Fibroblast of villous mesenchyme (primary cell): ENCODE measurements at regions not wholly inside any gene's neighbourhood (a gene's known extent, or its start where the extent isn't known, plus 50 kb on each side); places are given as distances from the start of the nearest gene placed in this dataset.

ENCODE experiments used
- DNase-seq: peaks from one replicate; pipeline ENCODE4 v3.0.0-alpha.2; 2010; ENCODE audit warnings: low read depth
- H3K4me3 ChIP-seq: 2 replicates; pipeline ENCODE4 v1.5.1; 2011; ENCODE audit warnings: low read depth, mild to moderate bottlenecking, low read length
- CTCF ChIP-seq: IDR thresholded peaks from 2 replicates; pipeline ENCODE4 v1.5.1; 2012; ENCODE audit warnings: low read depth, mild to moderate bottlenecking, low read length; ENCODE audit not compliant: insufficient read depth

DNA sequence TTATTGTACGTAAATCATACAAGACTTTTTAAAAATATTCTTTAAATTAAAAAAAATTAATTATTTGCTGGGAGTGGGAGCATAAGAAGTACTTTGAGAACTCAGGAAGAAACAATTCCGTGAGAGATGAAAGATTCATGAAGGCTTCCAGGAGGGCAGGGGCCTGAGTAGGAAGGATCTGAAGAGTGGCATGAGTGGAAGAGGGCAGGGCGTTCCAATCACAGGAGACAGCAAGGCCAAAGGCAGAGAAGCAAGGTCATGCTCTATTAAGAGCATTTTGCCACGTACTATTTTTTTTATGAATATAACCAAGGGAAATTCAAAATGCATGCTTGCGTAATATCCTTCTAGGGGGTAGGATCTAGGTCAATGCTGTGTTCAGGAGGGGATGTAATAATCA lies 265.5 kb downstream of the ZNF608 start:
- H3K4me3 ChIP-seq = no peak overlapping the region
- TF ChIP-seq CTCF = no peak
- DNase-seq = no peak

GRCh38 chr5:124480022-124480421 lies 266.4 kb downstream of the ZNF608 start:
- no peak for TF ChIP-seq CTCF
- no peak for DNase-seq
- H3K4me3 ChIP-seq = no peak overlapping the region

DNA sequence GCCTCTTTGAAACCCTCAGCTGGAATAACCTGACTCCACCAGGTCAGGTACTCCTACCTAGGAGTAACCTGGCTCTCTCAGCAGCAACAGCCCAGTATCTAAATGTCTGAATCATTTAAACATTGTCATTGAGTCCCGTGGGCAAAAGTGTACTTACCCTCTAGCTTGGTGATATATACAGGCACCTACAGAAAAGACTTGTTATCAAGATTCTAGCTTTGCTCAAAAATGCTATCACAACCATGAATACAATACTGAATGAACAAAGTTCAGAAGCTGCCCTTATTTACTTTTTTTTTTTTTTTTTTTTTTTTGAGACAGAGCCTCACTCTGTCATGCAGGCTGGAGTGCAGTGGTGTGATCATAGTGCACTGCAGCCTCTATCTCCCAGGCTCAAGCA lies 268.2 kb downstream of the ZNF608 start:
- no peak overlapping the region for H3K4me3 ChIP-seq
- DNase-seq = no peak
- TF ChIP-seq CTCF = no peak

- no peak for TF ChIP-seq CTCF
- DNase-seq = no peak
- no peak overlapping the region for H3K4me3 ChIP-seq
Observed at GRCh38 chr5:124477577-124477976, 268.9 kb downstream of the ZNF608 start.

DNA sequence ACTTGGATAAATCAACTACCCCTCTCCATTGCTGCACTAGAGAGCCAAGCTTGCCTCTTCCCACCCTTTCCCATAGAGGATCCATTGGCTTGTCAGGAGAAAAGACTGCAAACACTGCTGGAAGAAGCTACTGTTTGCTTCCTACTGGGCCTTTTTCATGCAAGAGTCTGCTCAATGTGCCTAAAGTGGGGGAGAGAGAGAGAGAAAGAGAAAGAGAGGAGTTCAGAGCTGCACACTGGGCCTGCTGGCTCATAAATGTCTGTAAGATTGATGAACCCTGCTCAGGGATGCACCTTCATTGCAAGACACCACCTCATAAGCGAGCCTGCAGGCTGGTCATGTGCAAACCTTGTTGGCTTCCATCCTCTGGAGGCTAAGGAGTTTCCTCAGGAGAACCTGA lies 269.4 kb downstream of the ZNF608 start:
- DNase-seq = no peak
- H3K4me3 ChIP-seq = no peak overlapping the region
- no peak for TF ChIP-seq CTCF

- DNase-seq = no peak
- TF ChIP-seq CTCF = no peak
- H3K4me3 ChIP-seq = no peak overlapping the region
Observed at GRCh38 chr5:124474528-124475215, 271.8 kb downstream of the ZNF608 start.
